HG03139 (cell line): ENCODE measurements at regions not wholly inside any gene's neighbourhood (a gene's known extent, or its start where the extent isn't known, plus 50 kb on each side); places are given as distances from the start of the nearest gene placed in this dataset.
"Not testable (repeated sequence)": the region's sequence is repeated elsewhere in the genome, so short reads cannot be mapped to it uniquely, and the experiment has no call there.

Experiments
- ATAC-seq: cut with Tn5 transposase; IDR thresholded peaks from one replicate; pipeline ENCODE4 v1.9.1; 2021; ENCODE audit not compliant: unreplicated experiment

DNA sequence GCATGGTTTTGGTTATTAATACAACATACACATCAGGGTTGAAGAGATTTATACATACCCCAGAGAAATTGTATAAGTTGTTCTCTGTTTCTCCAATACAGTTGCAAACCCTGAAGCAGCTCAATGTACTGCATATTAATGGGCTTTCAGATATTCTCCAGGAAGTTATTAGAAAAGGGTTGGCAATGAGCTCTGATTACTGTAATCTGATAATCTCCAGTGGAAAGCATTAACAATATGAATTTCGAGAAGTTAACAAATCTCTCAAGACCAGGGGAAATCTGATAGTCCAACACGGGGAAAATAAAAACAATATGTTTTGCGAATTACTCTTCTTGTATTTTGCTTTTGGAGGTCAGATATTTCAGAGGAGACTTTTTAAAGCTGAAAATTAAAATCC, 950.1 kb downstream of the TBL1XR1 start:
- ATAC-seq = no peak

DNA sequence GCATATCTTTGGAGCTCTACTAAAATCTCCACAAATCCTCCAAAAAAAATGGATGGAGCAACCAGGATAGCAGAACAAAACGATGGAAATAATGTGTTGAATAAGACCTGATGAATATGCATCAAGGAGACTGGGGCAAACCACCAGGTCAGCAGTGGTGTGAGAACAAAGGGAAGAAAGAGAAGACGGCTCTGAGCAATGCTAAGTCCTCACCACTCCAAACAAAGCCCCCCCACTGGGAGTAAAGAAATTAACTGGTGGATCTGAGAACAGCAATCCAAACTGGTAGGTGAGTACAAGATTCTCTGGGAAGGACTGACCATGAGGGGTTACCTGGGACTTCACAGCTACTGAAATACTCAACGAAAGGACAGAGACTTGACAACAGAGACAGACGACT, 977.3 kb downstream of the TBL1XR1 start:
- ATAC-seq = no peak

DNA sequence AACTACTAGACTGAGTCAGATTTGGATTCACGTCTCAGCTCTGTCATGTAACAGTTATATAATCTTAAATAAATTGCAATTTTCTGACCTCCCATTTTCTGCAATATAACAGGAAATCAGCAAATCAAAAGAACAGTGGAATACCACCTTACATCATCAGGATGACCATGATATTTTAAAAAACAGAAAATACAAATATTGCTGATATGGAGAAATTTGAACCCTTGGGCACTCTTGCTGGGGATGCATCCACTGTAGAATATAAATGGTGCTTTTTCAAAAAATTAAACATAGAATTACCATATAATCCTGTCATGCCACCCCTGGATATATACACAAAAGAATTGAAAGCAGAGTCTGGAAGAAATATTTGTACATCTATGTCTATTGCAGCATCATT, 982.5 kb downstream of the TBL1XR1 start:
- ATAC-seq = no peak

DNA sequence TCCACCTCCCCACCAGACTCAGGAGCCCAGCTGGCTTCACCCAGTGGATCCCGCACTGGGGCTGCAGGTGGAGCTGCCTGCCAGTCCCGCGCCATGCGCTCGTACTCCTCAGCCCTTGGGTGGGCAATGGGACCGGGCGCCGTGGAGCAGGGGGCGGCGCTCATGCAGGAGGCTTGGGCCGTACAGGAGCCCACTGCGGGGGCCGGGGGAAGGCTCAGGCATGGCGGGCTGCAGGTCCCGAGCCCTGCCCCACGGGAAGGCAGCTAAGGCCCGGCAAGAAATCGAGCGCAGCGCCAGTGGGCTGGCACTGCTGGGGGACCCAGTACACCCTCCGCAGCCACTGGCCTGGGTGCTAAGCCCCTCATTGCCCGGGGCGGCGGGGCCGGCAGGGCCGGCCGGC, 984.0 kb downstream of the TBL1XR1 start:
- not testable (repeated sequence) for ATAC-seq

DNA sequence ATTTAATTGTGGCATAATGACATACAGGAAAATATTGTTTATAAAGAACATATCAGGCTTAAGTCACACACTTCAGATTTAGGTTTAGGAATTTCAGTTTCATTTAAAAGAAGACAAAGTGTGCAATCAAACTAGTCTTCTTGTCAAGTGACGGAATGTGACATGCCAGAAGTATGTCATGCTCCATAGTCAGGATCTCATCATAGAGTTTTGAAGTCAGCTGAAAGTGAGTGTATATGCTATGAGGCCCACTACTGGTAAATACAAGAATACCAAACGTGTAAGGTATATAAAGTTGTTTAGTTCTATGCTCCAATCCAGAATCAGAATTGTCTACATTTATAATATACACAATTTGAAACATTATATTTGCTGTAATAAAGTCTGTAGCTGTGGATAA, 988.4 kb downstream of the TBL1XR1 start:
- no peak for ATAC-seq

DNA sequence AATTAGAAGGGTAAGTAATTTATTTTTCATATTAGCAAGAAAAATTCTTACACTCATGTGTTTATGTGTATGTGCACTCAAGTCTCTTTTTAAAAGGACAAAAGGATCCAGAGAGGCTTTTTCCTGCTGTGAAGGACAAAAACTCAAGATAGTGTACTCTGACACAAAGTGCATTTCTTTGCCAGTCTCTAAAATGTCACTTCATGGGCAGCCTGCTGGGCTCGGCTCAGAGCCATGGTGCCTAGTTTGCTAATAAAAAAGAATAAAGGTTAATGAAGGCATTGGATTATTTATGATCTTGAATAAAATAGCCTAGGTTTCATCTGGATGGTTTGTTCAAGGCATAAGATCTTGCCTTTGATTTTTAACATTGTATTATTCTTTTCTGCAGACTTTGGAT, 989.0 kb downstream of the TBL1XR1 start:
- ATAC-seq = no peak

DNA sequence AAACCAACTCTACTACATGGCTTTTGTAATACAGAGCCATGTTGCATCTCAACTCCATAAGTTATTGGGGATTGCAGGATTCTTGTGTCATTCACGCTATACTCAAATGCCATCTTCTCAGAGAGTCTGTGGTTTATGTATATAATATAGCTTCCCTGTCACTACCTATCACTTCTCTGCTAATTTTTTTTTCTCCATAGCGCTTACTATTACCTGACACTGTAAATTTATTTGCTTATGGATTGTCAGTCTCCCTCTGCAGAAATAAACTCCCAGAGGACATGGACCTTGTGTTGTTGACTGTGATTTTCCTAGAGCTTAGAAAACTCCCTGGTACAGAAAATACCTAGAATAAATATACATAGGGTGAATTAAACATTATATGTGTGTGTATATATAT, 990.5 kb downstream of the TBL1XR1 start:
- no peak for ATAC-seq

DNA sequence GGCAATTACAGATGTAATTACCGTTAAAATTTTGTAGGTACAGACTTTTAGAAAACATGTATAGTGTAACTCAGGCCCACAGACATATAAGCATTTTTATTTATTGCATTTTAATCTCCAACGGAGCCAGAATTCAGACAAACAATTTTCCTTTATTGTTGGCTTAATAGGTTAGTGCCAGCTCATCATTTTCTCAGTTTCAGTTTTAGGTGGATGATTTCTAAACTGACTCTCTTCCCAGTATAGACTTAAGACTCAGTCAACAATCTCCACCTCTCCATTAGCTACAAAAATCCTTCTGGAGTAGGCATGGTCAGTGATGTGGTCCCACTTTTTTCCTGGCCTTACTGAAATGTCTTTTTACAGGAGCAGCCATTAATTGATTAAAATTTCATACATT, 994.6 kb downstream of the TBL1XR1 start:
- ATAC-seq = no peak

DNA sequence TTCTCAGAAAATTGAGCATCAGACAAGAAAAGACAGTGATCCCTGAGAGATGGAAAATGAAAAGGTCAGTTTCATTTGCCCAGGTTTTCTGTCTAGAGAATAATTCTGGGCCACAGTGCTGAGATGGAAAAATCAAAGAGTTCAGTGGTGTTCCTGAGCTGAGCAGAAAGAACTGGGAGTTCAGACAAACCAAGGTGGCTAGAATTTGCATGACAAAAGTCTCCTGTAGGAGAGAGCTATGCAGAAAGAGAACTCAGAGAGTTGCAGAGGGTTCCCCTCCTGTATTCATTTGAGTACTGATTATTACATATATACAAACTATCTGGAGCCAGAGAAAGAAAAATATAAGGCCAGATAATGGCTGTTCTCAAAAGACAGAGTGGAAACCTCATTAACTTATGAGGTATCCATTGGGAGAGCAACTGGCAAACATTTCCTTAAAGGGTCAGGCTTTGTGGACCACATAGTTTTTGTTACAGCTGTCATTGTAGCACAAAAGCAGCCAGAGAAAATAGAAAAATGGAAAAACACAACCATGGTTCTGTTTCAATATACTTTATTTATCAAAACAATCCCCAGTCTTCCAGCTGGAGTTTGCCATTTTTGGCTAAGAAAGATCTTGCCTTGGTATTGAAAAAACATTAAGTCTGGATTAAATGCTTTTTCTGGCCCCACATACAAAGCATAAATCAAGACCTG, 1004.1 kb downstream of the TBL1XR1 start:
- no peak for ATAC-seq

DNA sequence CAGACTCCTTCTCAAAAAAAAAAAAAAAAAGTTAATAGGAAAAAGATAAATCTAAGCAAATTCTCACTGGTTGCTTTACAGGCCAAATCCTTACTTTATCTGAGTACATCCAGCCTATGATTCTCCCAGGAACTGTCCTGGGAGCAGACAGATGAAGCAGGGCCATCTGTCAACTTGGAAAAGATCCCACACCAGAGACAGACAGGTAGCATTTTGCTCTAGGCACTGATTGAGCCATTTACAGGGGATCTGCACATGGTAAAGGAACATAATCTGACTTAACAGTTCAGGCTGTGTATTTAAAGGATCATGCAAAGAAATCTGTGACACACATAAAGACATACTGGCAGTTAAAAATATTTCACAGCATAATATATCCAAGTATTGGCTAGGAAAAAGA, 1006.5 kb downstream of the TBL1XR1 start:
- no peak for ATAC-seq

DNA sequence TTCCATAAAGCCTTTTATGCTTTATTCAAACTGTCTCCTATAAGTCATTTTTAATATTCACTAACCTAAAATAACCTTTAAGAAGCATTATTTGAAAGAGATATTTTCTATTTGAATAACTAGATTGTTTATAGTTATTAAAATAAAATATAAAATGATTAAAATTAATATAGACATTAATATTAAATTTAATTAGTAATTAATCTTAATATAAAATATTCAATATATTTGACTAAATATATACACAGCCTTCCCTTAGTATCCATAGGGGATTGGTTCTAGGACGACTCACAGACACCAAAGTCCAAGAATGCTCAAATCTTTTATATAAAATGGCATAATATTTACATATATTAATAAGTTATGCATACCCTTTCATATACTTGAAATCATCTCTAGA, 1014.1 kb downstream of the TBL1XR1 start:
- no peak for ATAC-seq

DNA sequence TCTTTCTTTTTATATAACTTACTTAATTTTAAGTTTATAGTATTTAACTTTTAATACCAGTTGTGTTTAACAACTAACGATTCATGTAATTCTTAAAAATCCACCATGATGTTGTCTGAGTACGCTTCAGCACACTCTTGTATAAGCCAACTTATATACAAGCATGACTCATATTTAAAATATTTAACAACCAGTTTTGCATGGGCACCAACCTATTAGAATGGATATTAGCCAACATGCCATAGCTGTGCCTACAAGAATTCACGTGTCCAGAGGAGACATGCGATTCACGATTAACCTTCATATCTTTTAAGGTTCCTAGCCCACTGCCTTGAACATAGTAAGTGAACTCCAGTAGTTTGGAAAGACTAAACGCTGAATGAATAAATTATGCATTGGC, 1023.2 kb downstream of the TBL1XR1 start:
- ATAC-seq = no peak

DNA sequence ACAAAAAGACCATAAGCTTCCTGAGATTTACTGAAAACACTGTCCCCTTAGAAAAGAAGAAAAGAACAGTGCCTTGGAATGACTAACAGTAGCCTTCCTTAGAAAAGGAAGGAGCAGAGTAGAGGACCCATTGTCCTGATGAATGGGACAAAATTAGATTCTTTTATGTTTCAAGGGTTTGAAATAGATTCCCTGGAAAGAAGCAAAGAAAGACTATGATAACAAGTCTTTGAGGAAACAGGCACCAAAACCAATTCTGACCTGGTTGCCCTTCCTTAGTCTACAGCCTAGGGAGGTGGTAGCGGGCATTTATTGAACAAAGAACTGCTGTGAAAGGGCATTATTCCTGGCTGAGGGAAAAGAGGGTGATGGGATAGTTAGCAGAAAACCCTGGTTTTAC, 1024.8 kb downstream of the TBL1XR1 start:
- no peak for ATAC-seq

DNA sequence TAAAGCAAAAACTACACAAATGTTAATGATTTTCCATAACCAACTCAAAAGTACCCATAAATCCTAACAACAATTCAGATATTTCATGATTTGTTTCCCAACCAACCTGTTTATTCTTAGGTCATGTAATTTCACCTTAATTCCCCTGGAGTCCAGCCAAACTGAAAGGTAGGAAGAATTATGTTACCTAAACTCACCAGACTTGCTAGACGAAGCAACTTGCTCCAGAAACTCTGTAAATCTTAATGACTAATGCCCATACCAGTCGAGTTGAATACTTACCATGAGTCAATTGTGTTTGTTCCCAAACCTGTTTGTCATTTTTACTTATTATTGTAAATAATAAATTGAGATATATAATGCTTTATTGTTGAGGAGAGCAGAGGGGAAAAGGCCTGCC, 1030.0 kb downstream of the TBL1XR1 start:
- ATAC-seq = no peak

DNA sequence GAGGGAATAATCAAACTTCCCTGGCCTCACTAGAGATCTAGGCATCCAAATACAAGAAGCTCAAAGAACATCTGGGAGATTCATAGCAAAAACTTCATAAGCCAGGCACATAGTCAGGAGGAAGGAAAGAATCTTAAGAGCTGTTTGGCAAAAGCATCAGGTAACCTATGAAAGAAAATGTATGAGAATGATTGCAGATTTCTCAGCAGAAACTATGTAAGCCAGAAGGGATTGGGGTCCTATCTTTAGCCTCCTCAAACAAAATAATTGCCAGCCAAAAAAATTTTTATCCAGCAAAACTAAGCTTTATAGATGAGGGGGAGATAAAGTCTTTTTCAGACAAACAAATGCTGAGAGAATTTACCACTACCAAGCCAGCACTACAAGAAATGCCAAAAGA, 1036.3 kb downstream of the TBL1XR1 start:
- ATAC-seq = no peak

DNA sequence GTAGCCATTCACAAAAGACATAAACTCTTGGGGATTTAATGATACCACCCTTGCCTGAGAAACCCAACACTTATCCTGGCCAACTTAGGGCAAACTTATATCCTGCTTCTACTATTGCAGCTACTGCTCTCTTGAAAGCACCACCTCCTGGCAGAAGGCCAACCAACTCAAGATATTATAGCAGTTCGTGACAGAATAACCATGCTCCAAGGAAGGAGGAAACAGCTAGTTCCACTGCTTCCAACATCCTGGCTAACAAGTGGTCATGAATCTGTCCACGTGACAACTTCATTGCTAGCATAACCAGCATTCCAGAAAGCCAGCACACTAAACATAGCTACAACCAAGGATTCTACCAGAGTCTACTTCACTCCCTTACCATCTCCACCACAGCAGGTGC, 1037.5 kb downstream of the TBL1XR1 start:
- ATAC-seq = no peak

DNA sequence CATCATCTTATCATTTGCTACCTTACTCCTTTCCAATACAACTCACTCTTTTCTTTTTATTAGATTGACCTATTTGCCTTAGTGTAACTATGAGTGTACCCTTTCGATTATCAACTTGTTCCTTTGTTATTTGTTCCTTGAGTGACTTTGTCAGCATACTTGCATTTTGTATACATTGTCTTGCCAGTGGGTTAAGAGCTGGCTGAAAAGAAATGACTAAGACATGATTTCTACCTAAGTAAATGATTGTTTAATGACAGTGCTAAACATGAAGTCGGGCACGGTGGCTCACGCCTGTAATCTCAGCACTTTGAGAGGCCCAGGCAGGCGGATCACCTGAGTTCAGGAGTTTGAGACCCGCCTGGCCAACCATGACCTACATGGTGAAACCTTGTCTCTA, 1042.3 kb downstream of the TBL1XR1 start:
- no peak for ATAC-seq

DNA sequence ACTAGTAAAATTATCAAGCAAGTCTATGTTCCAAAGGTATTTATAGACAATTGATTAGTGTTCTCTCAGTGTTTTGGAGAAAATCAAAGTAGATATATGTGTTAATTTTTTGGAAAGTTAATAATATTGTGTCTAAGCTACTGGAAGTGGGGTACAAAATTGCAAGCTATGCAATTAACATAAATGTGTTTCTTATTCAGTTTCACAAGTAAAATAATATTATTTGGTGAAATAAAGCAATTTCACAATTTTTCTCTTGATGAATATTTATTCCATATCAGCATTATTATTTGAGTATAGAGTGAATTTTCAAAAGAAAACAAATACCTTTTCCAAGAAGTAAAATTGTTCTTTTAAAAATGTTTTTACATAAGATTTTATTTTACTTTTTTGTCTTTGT, 1047.7 kb downstream of the TBL1XR1 start:
- ATAC-seq = no peak

DNA sequence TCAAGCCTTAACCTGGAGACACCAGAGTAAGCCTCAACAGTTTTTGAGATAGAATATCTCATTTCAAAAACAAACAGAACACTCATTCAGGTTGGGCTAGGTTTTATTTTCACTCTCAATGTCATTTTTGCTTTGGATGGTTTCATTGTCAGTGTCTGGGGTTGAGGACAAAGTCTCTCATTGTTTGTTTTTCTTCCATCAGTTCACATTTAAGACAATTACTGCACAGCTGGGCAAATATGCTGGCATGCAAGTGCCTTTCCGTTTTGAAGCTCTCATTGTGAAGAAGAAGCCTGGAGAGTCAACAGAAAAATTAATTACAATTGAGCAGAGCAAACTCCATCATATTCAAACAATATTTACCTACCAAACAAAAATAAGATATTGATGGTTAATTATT, 1050.0 kb downstream of the TBL1XR1 start:
- ATAC-seq = no peak

DNA sequence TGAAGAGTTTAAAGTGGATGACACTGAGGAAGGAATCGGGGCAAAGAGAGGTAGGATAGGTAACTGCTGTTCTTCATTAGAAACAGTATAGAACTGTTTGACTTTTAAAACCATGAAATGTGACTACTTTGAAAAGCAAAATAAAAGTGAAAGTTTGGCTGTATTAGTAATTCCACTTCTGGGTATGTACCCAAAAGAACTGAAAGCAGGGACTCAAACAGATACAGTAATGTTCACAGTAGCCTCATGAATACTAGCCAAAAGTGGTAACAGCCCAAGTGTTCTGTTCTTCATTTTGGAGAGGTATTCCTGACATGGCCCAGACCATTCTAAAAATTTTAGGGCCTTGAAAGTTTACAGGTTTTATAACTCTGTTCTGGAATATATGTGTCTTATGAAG, 1055.4 kb downstream of the TBL1XR1 start:
- no peak for ATAC-seq

DNA sequence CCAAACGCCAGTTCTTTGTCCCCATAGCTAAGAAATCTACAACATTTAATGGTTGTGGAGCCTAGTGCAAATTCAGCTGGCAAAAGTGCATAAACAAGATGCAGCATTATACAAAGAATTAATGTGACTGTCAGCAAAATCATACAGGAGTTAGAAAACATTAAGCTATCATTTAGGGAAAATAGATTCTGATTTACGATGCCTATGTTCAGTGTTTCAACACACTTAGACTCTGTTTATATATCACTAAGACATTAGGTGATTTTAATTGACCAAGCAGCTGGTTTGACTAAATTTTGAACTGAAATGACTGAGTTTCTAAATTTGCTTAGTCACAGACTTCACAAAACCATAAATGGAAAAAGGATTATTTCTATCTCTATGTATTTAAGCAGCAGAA, 1076.8 kb downstream of the TBL1XR1 start:
- no peak for ATAC-seq

DNA sequence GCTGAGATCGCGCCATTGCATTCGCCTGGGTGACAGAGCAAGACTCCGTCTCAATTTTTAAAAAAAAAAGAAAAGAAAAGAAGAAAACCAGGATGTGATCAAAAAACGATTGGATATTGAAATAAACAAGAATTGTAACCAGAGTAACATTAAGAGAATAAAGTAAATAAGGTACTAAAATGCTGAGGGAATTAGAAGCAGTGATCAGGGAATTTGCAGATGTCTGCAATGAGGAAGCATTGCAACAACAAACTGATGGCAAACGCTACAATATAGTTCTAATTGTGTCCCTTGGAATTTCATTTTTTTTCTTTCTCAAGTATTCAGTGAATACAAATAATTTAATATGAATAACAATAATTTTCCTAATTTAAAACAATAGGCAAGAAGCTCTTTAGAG, 1077.5 kb downstream of the TBL1XR1 start:
- ATAC-seq = no peak

DNA sequence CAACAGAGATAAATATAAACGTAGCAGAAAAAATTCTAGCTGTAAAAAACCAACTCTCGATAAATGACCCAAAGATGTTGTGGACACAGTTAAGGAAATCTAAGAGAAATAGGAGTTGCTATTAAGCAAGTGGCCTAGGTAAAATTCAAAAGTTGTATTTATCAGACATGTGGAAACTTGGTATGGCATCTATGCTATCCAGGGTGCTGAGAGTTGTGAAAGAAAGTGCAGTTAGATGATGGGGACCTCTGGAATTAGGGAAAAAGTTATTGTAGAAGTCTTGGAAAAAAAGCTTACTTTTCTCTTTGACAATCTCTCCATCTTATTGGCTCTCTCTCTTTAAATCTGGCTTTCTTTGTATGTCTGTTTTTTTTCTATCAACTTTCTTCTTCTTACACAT, 1090.9 kb downstream of the TBL1XR1 start:
- no peak for ATAC-seq

DNA sequence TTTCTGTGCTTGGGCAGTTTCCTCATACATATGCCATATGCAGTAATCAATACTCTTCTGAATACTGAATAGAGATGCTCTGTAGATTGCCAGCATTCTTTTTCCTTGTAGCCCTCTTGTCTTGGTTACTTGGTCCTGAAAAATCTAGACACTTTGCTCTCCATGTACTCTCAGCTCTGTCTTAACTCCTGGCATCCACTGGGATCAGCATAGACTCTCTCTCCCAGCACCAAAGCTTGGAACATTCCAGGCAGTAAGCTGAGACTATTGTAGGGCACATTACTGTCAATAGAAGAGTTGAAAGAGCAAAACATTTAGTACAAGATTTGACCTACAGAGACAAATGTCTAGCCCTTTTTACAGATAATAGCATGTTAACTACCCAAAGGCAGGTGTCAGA, 1100.3 kb downstream of the TBL1XR1 start:
- ATAC-seq = no peak
